ENCODE measurements at regions not wholly inside any gene's neighbourhood (a gene's known extent, or its start where the extent isn't known, plus 50 kb on each side); places are given as distances from the start of the nearest gene placed in this dataset.

- CTCF ChIA-PET, result no interaction called here
- DNase-seq (no peak), ATAC-seq (ENCODE audit: low read depth) (no peak)
- H2AK5ac ChIP-seq (ENCODE audit: low read depth, low read length), result no peak overlapping the region
- H2AFZ ChIP-seq (replicated peaks; ENCODE audit: low read length, poor library complexity), result no peak overlapping the region
- no peak overlapping the region for H4K8ac ChIP-seq (ENCODE audit: low read depth in 2 of 2, low read length in 2 of 2)
- no peaks in the 10 kb centered on the region for H4K20me1 ChIP-seq (ENCODE audit: insufficient read depth, low read length)
- no peak overlapping the region for H2BK15ac ChIP-seq (ENCODE audit: low read depth, low read length)
- no peak overlapping the region for H3K27ac ChIP-seq (ENCODE audit: insufficient read depth, low read length)
- H3K4me2 ChIP-seq (ENCODE audit: low read depth, low read length), result no peak overlapping the region
- H3K27me3 ChIP-seq (ENCODE audit: control insufficient read depth, insufficient read depth, low read length), result no peaks in the 10 kb centered on the region; the same call in none of the 2 replicates
- no peak overlapping the region for H3K14ac ChIP-seq (replicated peaks; ENCODE audit: low read depth, low read length)
- H3K4me1 ChIP-seq (ENCODE audit: control insufficient read depth, insufficient read depth, low read length), result no peaks in the 10 kb centered on the region
- TF ChIP-seq MAZ (IDR thresholded peaks at IDR 0.05; ENCODE audit: borderline replicate concordance, low read depth, low read length) (no peak), CEBPB (IDR thresholded peaks at IDR 0.05; ENCODE audit: low read depth, low read length) (no peak), RCOR1 (IDR thresholded peaks at IDR 0.05; ENCODE audit: insufficient replicate concordance, low read length) (no peak), NFE2L2 (IDR thresholded peaks at IDR 0.05; ENCODE audit: low read depth, low read length) (no peak), MXI1 (IDR thresholded peaks at IDR 0.05; ENCODE audit: borderline replicate concordance, low read depth, low read length) (no peak), BHLHE40 (IDR thresholded peaks at IDR 0.05; ENCODE audit: low read depth, low read length) (no peak), RAD21 (IDR thresholded peaks at IDR 0.05; ENCODE audit: low read length) (no peak), FOS (IDR thresholded peaks at IDR 0.05; ENCODE audit: low read depth, low read length) (no peak), POLR2A (IDR thresholded peaks at IDR 0.05; ENCODE audit: low read depth, low read length) (no peak), RFX5 (IDR thresholded peaks at IDR 0.05; ENCODE audit: low read depth, low read length) (no peak), CHD1 (IDR thresholded peaks at IDR 0.05; ENCODE audit: low read depth, low read length) (no peak), MAFK (IDR thresholded peaks at IDR 0.05; ENCODE audit: low read depth, low read length) (no peak), SMC3 (IDR thresholded peaks at IDR 0.05; ENCODE audit: low read depth, low read length) (no peak), USF2 (IDR thresholded peaks at IDR 0.05; ENCODE audit: low read depth, low read length) (no peak)
- TF ChIP-seq, protein P1, sequence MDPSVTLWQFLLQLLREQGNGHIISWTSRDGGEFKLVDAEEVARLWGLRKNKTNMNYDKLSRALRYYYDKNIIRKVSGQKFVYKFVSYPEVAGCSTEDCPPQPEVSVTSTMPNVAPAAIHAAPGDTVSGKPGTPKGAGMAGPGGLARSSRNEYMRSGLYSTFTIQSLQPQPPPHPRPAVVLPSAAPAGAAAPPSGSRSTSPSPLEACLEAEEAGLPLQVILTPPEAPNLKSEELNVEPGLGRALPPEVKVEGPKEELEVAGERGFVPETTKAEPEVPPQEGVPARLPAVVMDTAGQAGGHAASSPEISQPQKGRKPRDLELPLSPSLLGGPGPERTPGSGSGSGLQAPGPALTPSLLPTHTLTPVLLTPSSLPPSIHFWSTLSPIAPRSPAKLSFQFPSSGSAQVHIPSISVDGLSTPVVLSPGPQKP (IDR thresholded peaks at IDR 0.05; ENCODE audit: borderline replicate concordance, low read depth, low read length), result no peak
- TF ChIP-seq, protein P2, sequence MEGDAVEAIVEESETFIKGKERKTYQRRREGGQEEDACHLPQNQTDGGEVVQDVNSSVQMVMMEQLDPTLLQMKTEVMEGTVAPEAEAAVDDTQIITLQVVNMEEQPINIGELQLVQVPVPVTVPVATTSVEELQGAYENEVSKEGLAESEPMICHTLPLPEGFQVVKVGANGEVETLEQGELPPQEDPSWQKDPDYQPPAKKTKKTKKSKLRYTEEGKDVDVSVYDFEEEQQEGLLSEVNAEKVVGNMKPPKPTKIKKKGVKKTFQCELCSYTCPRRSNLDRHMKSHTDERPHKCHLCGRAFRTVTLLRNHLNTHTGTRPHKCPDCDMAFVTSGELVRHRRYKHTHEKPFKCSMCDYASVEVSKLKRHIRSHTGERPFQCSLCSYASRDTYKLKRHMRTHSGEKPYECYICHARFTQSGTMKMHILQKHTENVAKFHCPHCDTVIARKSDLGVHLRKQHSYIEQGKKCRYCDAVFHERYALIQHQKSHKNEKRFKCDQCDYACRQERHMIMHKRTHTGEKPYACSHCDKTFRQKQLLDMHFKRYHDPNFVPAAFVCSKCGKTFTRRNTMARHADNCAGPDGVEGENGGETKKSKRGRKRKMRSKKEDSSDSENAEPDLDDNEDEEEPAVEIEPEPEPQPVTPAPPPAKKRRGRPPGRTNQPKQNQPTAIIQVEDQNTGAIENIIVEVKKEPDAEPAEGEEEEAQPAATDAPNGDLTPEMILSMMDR (conservative IDR thresholded peaks at IDR 0.05; ENCODE audit: low read depth, low read length), result no peak
- dilution Hi-C loops (cut with HindIII; ENCODE audit: low sequenced_read_pairs, unreplicated experiment) (no loop called here), in situ Hi-C loops (cut with MboI; ENCODE audit: low sequenced_read_pairs) (no loop called here), intact Hi-C loops (cut with micrococcal nuclease) (loop anchor here (10.0 kb wide), 1 partner anchor 170 kb away; no protein-coding TSS in a partner anchor)
- no peak overlapping the region for H3K56ac ChIP-seq (ENCODE audit: extremely low read depth, insufficient read depth, low read length)
- no peak overlapping the region for H2BK120ac ChIP-seq (ENCODE audit: low read depth, low read length)
- POLR2A ChIA-PET (ENCODE audit: unreplicated experiment), result no interaction called here
- no TSS peak for BruUV-seq (replicated peaks)
- H4K5ac ChIP-seq (ENCODE audit: low read depth, low read length), result no peak overlapping the region
- no peaks in the 10 kb centered on the region; the same call in 1 of the 2 replicates for H3K9me1 ChIP-seq (ENCODE audit: insufficient read depth, low read length)
- H3K4me3 ChIP-seq (ENCODE audit: insufficient read depth, low read depth, low read length), result no peak overlapping the region
- no peak overlapping the region for H2BK5ac ChIP-seq (ENCODE audit: low read depth, low read length, poor library complexity, severe bottlenecking)
- no peak overlapping the region for H3K4ac ChIP-seq (ENCODE audit: low read depth, low read length)
- 17% methylated on average over 1 of the region's 1 CpG; no CpG with 5 or more reads in 1 of the 2 experiments for WGBS, 2 experiments (ENCODE audit: extremely low coverage in 2 of 2, insufficient read length in 1 of 2)
- no peak overlapping the region for H2AK9ac ChIP-seq (replicated peaks; ENCODE audit: low read depth, low read length, poor library complexity)
- no peak overlapping the region for H3K23ac ChIP-seq (ENCODE audit: low read depth, low read length)
- H3K9me3 ChIP-seq (ENCODE audit: control insufficient read depth, insufficient read depth, low read length), result no peaks in the 10 kb centered on the region
- H4K91ac ChIP-seq (ENCODE audit: insufficient read depth, low read depth, low read length), result no peak overlapping the region
- no peaks in the 10 kb centered on the region for H3K79me1 ChIP-seq (ENCODE audit: low read depth in 1 of 2, low read length in 2 of 2)
- H3K18ac ChIP-seq (ENCODE audit: low read depth, low read length), result no peak overlapping the region
- H3K36me3 ChIP-seq (ENCODE audit: control insufficient read depth, insufficient read depth, low read length), result no peaks in the 10 kb centered on the region
- no peak overlapping the region for H3K9ac ChIP-seq (ENCODE audit: low read depth, low read length)
- no peak overlapping the region for H2BK20ac ChIP-seq (ENCODE audit: low read depth, low read length)
Observed at GRCh38 chr10:104574427-104574826, 66.7 kb upstream of the SORCS3 start.
